PC-9 (cell line): ENCODE measurements at regions not wholly inside any gene's neighbourhood (a gene's known extent, or its start where the extent isn't known, plus 50 kb on each side); places are given as distances from the start of the nearest gene placed in this dataset.

Experiments
- BruUV-seq: library from RNA; stranded (reverse); fragments of 400-500 nt; replicated peaks from 2 replicates; lab custom pipeline; 2021; lab: Mats Ljungman, UMichigan
- CTCF ChIA-PET: fragments of 300-600 bp; sonication (Branson Sonifier 250); formaldehyde crosslinking; loops from one replicate; lab custom pipeline; 2022; ENCODE audit warnings: antibody characterized with exemption; lab: Charles Lee
- POLR2A ChIA-PET: fragments of 300-600 bp; sonication (Branson Sonifier 250); formaldehyde crosslinking; loops from one replicate; lab custom pipeline; 2022; ENCODE audit warnings: antibody characterized with exemption; ENCODE audit not compliant: unreplicated experiment; lab: Charles Lee
- DNase-seq, 2 experiments: peaks; one replicate each; pipeline versions ENCODE4 v3.0.0 to v3.0.0-alpha.2; 2015 to 2022; ENCODE audit warnings: mixed read lengths in 1 of 2
- H2AFZ ChIP-seq: fragments of 200-600 bp; sonication (generic); 2 replicates; pipeline ENCODE4 v1.8.1; 2017; ENCODE audit warnings: antibody characterized with exemption
- H3F3A ChIP-seq: fragments of 200-600 bp; sonication (generic); 2 replicates; pipeline ENCODE4 v1.8.1; 2017; ENCODE audit warnings: antibody characterized with exemption, mild to moderate bottlenecking, low read depth; ENCODE audit not compliant: insufficient read depth
- H3K27ac ChIP-seq: fragments of 200-600 bp; sonication (generic); 2 replicates; pipeline ENCODE4 v1.6.1; 2016; ENCODE audit warnings: mixed run types
- H3K27me3 ChIP-seq: fragments of 200-600 bp; sonication (generic); 2 replicates; pipeline ENCODE4 v1.6.1; 2016; ENCODE audit warnings: low read depth, mixed run types; ENCODE audit not compliant: insufficient read depth
- H3K36me3 ChIP-seq: fragments of 200-600 bp; sonication (generic); 2 replicates; pipeline ENCODE4 v1.6.1; 2016; ENCODE audit warnings: low read depth, mixed run types
- H3K4me1 ChIP-seq: fragments of 200-600 bp; sonication (generic); replicated peaks from 2 replicates; pipeline ENCODE4 v1.6.1; 2016; ENCODE audit warnings: mixed run types; ENCODE audit not compliant: insufficient read depth
- H3K4me2 ChIP-seq: fragments of 200-600 bp; sonication (generic); 2 replicates; pipeline ENCODE4 v1.6.1; 2017; ENCODE audit warnings: mixed run types
- H3K4me3 ChIP-seq: fragments of 200-600 bp; sonication (generic); 2 replicates; pipeline ENCODE4 v1.6.1; 2016; ENCODE audit warnings: mixed run types
- H3K79me2 ChIP-seq: fragments of 200-600 bp; sonication (generic); 2 replicates; pipeline ENCODE4 v1.6.1; 2017; ENCODE audit warnings: low read depth, mixed run types
- H3K9me2 ChIP-seq: fragments of 200-600 bp; sonication (generic); 2 replicates; pipeline ENCODE4 v1.8.1; 2017; ENCODE audit warnings: mild to moderate bottlenecking; ENCODE audit not compliant: insufficient read depth
- H3K9me3 ChIP-seq: fragments of 200-600 bp; sonication (generic); 2 replicates; pipeline ENCODE4 v1.8.1; 2016; ENCODE audit warnings: low read depth; ENCODE audit not compliant: insufficient read depth
- H4K20me1 ChIP-seq: fragments of 200-600 bp; sonication (generic); 2 replicates; pipeline ENCODE4 v1.8.1; 2017; ENCODE audit not compliant: insufficient read depth
- EZH2 ChIP-seq: fragments of 200-600 bp; sonication (generic); IDR thresholded peaks from 2 replicates; pipeline ENCODE4 v1.8.0; 2017; ENCODE audit warnings: antibody characterized with exemption, low read depth
- intact Hi-C: fragments of 100-400 bp; cut with micrococcal nuclease; formaldehyde crosslinking; loops from one replicate; pipeline ENCODE4 v1.10.0; 2022; ENCODE audit not compliant: unreplicated experiment
- TF ChIP-seq, protein P1 (sequence below): fragments of 200-600 bp; sonication (generic); conservative IDR thresholded peaks from 2 replicates; pipeline ENCODE4 v1.6.1; 2017; ENCODE audit warnings: mixed run types, antibody characterized with exemption, mild to moderate bottlenecking, moderate library complexity

DNA sequence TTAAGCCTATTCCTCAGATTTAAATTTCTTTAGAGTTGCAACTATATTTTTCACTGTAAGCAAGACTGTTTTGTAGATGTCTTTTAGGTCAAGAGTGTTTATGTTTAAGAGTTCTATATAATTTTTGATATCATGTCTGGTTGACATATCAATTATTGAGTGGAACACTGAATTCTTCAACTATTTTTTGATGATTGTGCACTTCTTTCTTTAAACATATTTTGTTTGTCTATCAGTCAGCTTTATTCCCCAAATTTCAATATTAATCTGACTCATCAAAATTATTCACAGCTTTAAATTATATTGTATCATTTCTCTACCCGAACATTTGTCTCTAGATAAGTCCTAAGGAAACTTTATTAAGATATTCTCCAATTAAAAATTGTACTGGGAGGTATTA, 933.6 kb upstream of the ROBO1 start:
- intact Hi-C loops = no loop called here
- POLR2A ChIA-PET = no interaction called here

DNA sequence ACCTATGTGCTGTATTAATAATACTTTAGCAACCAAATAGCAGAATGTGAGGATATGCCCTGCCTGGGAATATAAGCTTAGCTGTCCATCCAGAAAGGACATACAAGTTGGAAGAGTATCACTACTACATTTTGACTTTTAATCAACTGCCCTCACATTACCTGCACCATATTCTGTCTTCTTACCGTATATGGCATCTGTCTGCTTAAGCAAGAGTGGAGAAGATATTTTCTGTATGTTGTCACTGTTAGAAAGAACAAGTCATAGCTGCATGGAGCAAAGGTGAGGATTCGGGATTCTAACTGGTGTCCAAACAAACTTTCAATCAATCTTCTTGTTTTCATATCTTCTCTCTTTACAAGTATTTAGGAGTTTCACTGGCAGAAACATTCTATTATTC, 929.5 kb upstream of the ROBO1 start:
- Histone ChIP-seq H3K79me2 (no peaks in the 10 kb centered on the region), H3K9me3 (0 out of 2 replicates have a peak, but pooled peaks cover 8% of the 10 kb centered on the region), H3K27me3 (no peaks in the 10 kb centered on the region), H3F3A (no peaks in the 10 kb centered on the region), H3K9me2 (peaks cover 3% of the 10 kb centered on the region), H4K20me1 (no peaks in the 10 kb centered on the region), H3K4me1 (peaks cover 15% of the 10 kb centered on the region), H3K4me2 (no peak overlapping the region), H3K27ac (no peak overlapping the region), H3K36me3 (no peaks in the 10 kb centered on the region), H2AFZ (no peak overlapping the region), H3K4me3 (no peak overlapping the region)
- DNase-seq = no peak
- intact Hi-C loops = no loop called here
- no TSS peak for BruUV-seq
- ChIA-PET POLR2A (no interaction called here), CTCF (no interaction called here)
- TF ChIP-seq, protein P1, sequence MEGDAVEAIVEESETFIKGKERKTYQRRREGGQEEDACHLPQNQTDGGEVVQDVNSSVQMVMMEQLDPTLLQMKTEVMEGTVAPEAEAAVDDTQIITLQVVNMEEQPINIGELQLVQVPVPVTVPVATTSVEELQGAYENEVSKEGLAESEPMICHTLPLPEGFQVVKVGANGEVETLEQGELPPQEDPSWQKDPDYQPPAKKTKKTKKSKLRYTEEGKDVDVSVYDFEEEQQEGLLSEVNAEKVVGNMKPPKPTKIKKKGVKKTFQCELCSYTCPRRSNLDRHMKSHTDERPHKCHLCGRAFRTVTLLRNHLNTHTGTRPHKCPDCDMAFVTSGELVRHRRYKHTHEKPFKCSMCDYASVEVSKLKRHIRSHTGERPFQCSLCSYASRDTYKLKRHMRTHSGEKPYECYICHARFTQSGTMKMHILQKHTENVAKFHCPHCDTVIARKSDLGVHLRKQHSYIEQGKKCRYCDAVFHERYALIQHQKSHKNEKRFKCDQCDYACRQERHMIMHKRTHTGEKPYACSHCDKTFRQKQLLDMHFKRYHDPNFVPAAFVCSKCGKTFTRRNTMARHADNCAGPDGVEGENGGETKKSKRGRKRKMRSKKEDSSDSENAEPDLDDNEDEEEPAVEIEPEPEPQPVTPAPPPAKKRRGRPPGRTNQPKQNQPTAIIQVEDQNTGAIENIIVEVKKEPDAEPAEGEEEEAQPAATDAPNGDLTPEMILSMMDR = no peak
- TF ChIP-seq EZH2 = no peak

More for the DNA sequence above, 933.6 kb upstream of the ROBO1 start:
- Histone ChIP-seq H3K4me1 (peaks cover 7% of the 10 kb centered on the region), H2AFZ (0 out of 2 replicates have a peak overlapping the region, but pooled peaks have one; percentile 41), H3F3A (no peaks in the 10 kb centered on the region), H3K4me2 (no peak overlapping the region), H3K9me3 (peaks cover 12% of the 10 kb centered on the region; the same call in 1 of the 2 replicates), H3K79me2 (no peaks in the 10 kb centered on the region), H3K27me3 (no peaks in the 10 kb centered on the region), H3K4me3 (no peak overlapping the region), H3K27ac (no peak overlapping the region), H4K20me1 (no peaks in the 10 kb centered on the region), H3K36me3 (no peaks in the 10 kb centered on the region), H3K9me2 (peaks cover 3% of the 10 kb centered on the region)
- CTCF ChIA-PET = no interaction called here
- TF ChIP-seq, protein P1 = no peak
- TF ChIP-seq EZH2 = no peak
- DNase-seq = no peak
- no TSS peak for BruUV-seq

DNA sequence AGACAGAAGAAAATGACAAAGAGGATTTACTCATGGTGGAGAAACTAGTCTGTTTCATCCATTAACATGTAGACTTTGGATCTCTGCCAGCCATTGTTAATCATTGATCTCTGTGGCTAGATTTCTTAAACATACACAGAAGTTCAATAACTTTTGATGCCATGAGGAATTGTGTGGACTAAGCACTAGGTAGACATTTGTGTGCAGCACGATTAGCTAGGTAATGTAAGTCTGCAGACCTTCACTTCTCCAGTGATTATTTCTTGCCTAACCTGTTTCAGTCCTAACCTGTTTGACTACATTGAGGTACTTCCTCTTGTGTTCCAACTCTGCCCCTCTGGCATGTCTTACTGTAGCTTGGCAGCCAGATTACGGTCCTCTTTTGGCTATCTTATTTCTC, 928.5 kb upstream of the ROBO1 start:
- DNase-seq = peak; percentile 25 to 86
- Histone ChIP-seq H3K4me1 (peaks cover 15% of the 10 kb centered on the region), H3K27me3 (no peaks in the 10 kb centered on the region), H3K4me2 (peak overlapping the region; percentile 45), H3K9me2 (no peaks in the 10 kb centered on the region; the same call in 1 of the 2 replicates), H3K27ac (no peak overlapping the region), H2AFZ (no peak overlapping the region), H3K36me3 (no peaks in the 10 kb centered on the region), H3K79me2 (no peaks in the 10 kb centered on the region), H3K9me3 (0 out of 2 replicates have a peak, but pooled peaks cover 8% of the 10 kb centered on the region), H3K4me3 (0 out of 2 replicates have a peak overlapping the region, but pooled peaks have one; percentile 20), H4K20me1 (no peaks in the 10 kb centered on the region), H3F3A (no peaks in the 10 kb centered on the region)
- ChIA-PET POLR2A (interaction anchor here (0.5 kb wide), 1 partner anchor 63 kb away, joined by 4 read pairs; no protein-coding TSS in a partner anchor), CTCF (no interaction called here)
- intact Hi-C loops = loop anchor here (1.0 kb wide), 1 partner anchor 37 kb away; no protein-coding TSS in a partner anchor
- TF ChIP-seq EZH2 = no peak
- TF ChIP-seq, protein P1 = no peak
- BruUV-seq = no TSS peak
